GM23248 (cell line): ENCODE measurements at regions not wholly inside any gene's neighbourhood (a gene's known extent, or its start where the extent isn't known, plus 50 kb on each side); places are given as distances from the start of the nearest gene placed in this dataset.

ENCODE experiments used
- DNase-seq: peaks from one replicate; pipeline ENCODE4 v3.0.0-alpha.2; 2015
- H2AFZ ChIP-seq: fragments of 200-600 bp; sonication (generic); 2 replicates; pipeline ENCODE4 v1.6.1; 2016; ENCODE audit warnings: antibody characterized with exemption
- H3F3A ChIP-seq: fragments of 200-600 bp; sonication (generic); 2 replicates; pipeline ENCODE4 v1.6.1; 2016; ENCODE audit warnings: mild to moderate bottlenecking, antibody characterized with exemption, mixed run types; ENCODE audit not compliant: insufficient read depth
- H3K27ac ChIP-seq: fragments of 200-600 bp; sonication (generic); 2 replicates; pipeline ENCODE4 v1.5.1; 2016; ENCODE audit warnings: mild to moderate bottlenecking
- H3K27me3 ChIP-seq: fragments of 200-600 bp; sonication (generic); replicated peaks from 2 replicates; pipeline ENCODE4 v1.6.1; 2016; ENCODE audit warnings: mild to moderate bottlenecking; ENCODE audit not compliant: insufficient read depth
- H3K36me3 ChIP-seq: fragments of 200-600 bp; sonication (generic); 2 replicates; pipeline ENCODE4 v1.6.1; 2016; ENCODE audit warnings: low read depth, mild to moderate bottlenecking
- H3K4me1 ChIP-seq: fragments of 200-600 bp; sonication (generic); 2 replicates; pipeline ENCODE4 v1.6.1; 2016; ENCODE audit warnings: mild to moderate bottlenecking; ENCODE audit not compliant: insufficient read depth
- H3K4me2 ChIP-seq: fragments of 200-600 bp; sonication (generic); one replicate; pipeline ENCODE4 v1.6.1; 2016; ENCODE audit warnings: mild to moderate bottlenecking; ENCODE audit not compliant: unreplicated experiment
- H3K4me3 ChIP-seq: fragments of 200-600 bp; sonication (generic); 2 replicates; pipeline ENCODE4 v1.5.1; 2016; ENCODE audit warnings: mild to moderate bottlenecking
- H3K79me2 ChIP-seq: fragments of 200-600 bp; sonication (generic); 2 replicates; pipeline ENCODE4 v1.6.1; 2016; ENCODE audit warnings: mild to moderate bottlenecking; ENCODE audit not compliant: insufficient read depth
- H3K9ac ChIP-seq: fragments of 200-600 bp; sonication (generic); 2 replicates; pipeline ENCODE4 v1.6.1; 2016; ENCODE audit warnings: mild to moderate bottlenecking
- H3K9me2 ChIP-seq: fragments of 200-600 bp; sonication (generic); 2 replicates; pipeline ENCODE4 v1.6.1; 2016; ENCODE audit warnings: mixed run types, mild to moderate bottlenecking, moderate library complexity; ENCODE audit not compliant: insufficient read depth
- H3K9me3 ChIP-seq: fragments of 200-600 bp; sonication (generic); one replicate; pipeline ENCODE4 v1.6.1; 2017; ENCODE audit warnings: low read depth
- H4K20me1 ChIP-seq: fragments of 200-600 bp; sonication (generic); 2 replicates; pipeline ENCODE4 v1.6.0; 2016; ENCODE audit not compliant: insufficient read depth
- EZH2 ChIP-seq: fragments of 200-600 bp; sonication (generic); IDR thresholded peaks from 2 replicates; pipeline ENCODE4 v1.6.1; 2018; ENCODE audit warnings: antibody characterized with exemption, mild to moderate bottlenecking; ENCODE audit not compliant: insufficient read depth, poor library complexity, severe bottlenecking
- EZH2phosphoT487 ChIP-seq: fragments of 200-600 bp; sonication (generic); IDR thresholded peaks from 2 replicates; pipeline ENCODE4 v1.6.1; 2018; ENCODE audit warnings: antibody characterized with exemption, moderate library complexity, mild to moderate bottlenecking, low read depth; ENCODE audit not compliant: insufficient read depth
- WGBS, 2 experiments: methylation state at CpG; one replicate each; pipeline ENCODE4 v1.1.6; 2015 to 2017; ENCODE audit warnings: low lambda C conversion rate in 2 of 2, low coverage in 1 of 2; ENCODE audit errors: missing lambda C conversion rate in 2 of 2; 5-methylcytosine and 5-hydroxymethylcytosine counted together
- in situ Hi-C: fragments of 300-500 bp; cut with MboI; formaldehyde crosslinking; loops from 2 replicates; pipeline ENCODE4 v1.15.0; 2020

- Histone ChIP-seq H3K79me2 (no peaks in the 10 kb centered on the region), H3K4me3 (no peak overlapping the region), H3K27me3 (no peaks in the 10 kb centered on the region), H3K9ac (no peak overlapping the region), H3K36me3 (no peaks in the 10 kb centered on the region), H3K27ac (no peak overlapping the region), H3K4me2 (no peak overlapping the region), H3K4me1 (peaks cover 5% of the 10 kb centered on the region; the same call in 1 of the 2 replicates), H3K9me2 (no peaks in the 10 kb centered on the region), H4K20me1 (no peaks in the 10 kb centered on the region), H3F3A (0 out of 2 replicates have a peak, but pooled peaks cover 3% of the 10 kb centered on the region), H2AFZ (no peak overlapping the region), H3K9me3 (no peaks in the 10 kb centered on the region)
- DNase-seq, result peak; percentile 49
- TF ChIP-seq EZH2 (no peak), EZH2phosphoT487 (no peak)
- 66 to 72% methylated on average over 5 of the region's 5 CpGs for WGBS, 2 experiments
- in situ Hi-C loops, result no loop called here
Measured at GRCh38 chr6:113306552-113307145, 550.5 kb upstream of the MARCKS start.

- Histone ChIP-seq H4K20me1 (no peaks in the 10 kb centered on the region), H3K36me3 (no peaks in the 10 kb centered on the region), H3K4me2 (no peak overlapping the region), H3K9ac (no peak overlapping the region), H3K4me1 (no peaks in the 10 kb centered on the region), H3K27ac (no peak overlapping the region), H3K79me2 (no peaks in the 10 kb centered on the region), H3F3A (no peaks in the 10 kb centered on the region), H3K27me3 (no peaks in the 10 kb centered on the region), H3K9me2 (no peaks in the 10 kb centered on the region), H2AFZ (no peak overlapping the region), H3K9me3 (no peaks in the 10 kb centered on the region), H3K4me3 (no peak overlapping the region)
- TF ChIP-seq EZH2, result no peak
- TF ChIP-seq EZH2phosphoT487, result no peak
- DNase-seq, result no peak
- in situ Hi-C loops, result no loop called here
- 90 to 96% methylated on average over 2 of the region's 2 CpGs for WGBS, 2 experiments
Measured at GRCh38 chr6:113308266-113308665, 548.9 kb upstream of the MARCKS start.

GRCh38 chr6:113313841-113314240 lies 543.3 kb upstream of the MARCKS start:
- H3K79me2 ChIP-seq, result no peaks in the 10 kb centered on the region
- H3K9me3 ChIP-seq, result no peaks in the 10 kb centered on the region
- H3K36me3 ChIP-seq, result no peaks in the 10 kb centered on the region
- WGBS, 2 experiments, result 29 to 34% methylated on average over 1 of the region's 1 CpG
- no peaks in the 10 kb centered on the region for H4K20me1 ChIP-seq
- no peaks in the 10 kb centered on the region for H3K9me2 ChIP-seq
- peaks cover 12% of the 10 kb centered on the region for H3K4me1 ChIP-seq
- H3K4me2 ChIP-seq, result no peak overlapping the region
- H3K27me3 ChIP-seq, result no peaks in the 10 kb centered on the region
- TF ChIP-seq EZH2 (no peak), EZH2phosphoT487 (no peak)
- no peak overlapping the region for H3K27ac ChIP-seq
- no peaks in the 10 kb centered on the region for H3F3A ChIP-seq
- in situ Hi-C loops, result no loop called here
- H3K4me3 ChIP-seq, result no peak overlapping the region
- no peak overlapping the region for H2AFZ ChIP-seq
- DNase-seq, result no peak
- H3K9ac ChIP-seq, result no peak overlapping the region

- Histone ChIP-seq H3K36me3 (no peaks in the 10 kb centered on the region), H3K4me3 (no peak overlapping the region), H3K4me2 (no peak overlapping the region), H3K9ac (no peak overlapping the region), H3K9me3 (no peaks in the 10 kb centered on the region), H3F3A (no peaks in the 10 kb centered on the region), H2AFZ (peak overlapping the region; percentile 39; the same call in 1 of the 2 replicates), H3K4me1 (peaks cover 12% of the 10 kb centered on the region), H3K9me2 (no peaks in the 10 kb centered on the region), H4K20me1 (no peaks in the 10 kb centered on the region), H3K79me2 (no peaks in the 10 kb centered on the region), H3K27me3 (no peaks in the 10 kb centered on the region), H3K27ac (no peak overlapping the region)
- DNase-seq, result no peak
- TF ChIP-seq EZH2 (no peak), EZH2phosphoT487 (no peak)
- in situ Hi-C loops, result no loop called here
- WGBS, 2 experiments, result 83 to 84% methylated on average over 1 of the region's 1 CpG
Measured at GRCh38 chr6:113315165-113315564, 542.0 kb upstream of the MARCKS start.
